ENCODE measurements at regions not wholly inside any gene's neighbourhood (a gene's known extent, or its start where the extent isn't known, plus 50 kb on each side); places are given as distances from the start of the nearest gene placed in this dataset.

DNA sequence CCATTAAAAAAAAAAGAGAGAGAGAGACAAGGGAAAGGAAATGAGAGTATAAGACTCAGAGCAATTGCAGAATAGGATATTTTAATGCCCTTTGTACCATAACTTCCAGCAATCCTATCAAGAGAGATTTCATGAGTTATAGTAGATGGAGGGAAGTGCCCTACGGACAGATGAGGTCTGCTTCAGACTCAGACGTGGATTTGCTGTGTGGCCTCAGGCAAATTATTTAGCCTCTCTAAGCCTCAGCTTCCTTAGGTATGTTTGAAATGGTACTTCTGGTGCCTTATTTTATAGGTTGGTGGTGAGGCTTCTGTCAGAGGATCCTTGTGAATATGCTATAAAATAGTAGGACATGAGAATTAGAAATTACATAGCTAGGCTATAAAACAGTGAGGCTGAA lies 448.2 kb downstream of the EDEM1 start:
- DNase-seq: no peak

DNA sequence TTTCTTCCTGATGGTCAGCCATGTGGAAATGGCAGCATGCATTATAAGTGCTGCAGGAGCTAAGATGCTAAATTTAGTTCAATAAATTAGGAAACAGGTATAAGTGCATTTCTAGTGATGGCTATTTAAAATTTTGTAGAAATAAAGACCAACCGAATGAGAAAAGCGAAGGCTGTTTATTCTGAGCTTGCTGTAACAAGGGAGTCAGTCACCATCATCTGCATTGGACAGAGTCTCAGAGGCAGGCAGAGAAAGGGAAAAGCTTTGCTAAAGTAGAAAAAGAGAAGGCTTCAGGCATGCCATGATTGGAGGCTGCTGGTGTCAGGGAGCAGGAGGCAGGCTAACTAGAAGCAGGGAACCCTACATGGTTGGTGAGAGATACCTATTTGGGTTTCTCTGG lies 451.0 kb downstream of the EDEM1 start:
- DNase-seq: no peak

DNA sequence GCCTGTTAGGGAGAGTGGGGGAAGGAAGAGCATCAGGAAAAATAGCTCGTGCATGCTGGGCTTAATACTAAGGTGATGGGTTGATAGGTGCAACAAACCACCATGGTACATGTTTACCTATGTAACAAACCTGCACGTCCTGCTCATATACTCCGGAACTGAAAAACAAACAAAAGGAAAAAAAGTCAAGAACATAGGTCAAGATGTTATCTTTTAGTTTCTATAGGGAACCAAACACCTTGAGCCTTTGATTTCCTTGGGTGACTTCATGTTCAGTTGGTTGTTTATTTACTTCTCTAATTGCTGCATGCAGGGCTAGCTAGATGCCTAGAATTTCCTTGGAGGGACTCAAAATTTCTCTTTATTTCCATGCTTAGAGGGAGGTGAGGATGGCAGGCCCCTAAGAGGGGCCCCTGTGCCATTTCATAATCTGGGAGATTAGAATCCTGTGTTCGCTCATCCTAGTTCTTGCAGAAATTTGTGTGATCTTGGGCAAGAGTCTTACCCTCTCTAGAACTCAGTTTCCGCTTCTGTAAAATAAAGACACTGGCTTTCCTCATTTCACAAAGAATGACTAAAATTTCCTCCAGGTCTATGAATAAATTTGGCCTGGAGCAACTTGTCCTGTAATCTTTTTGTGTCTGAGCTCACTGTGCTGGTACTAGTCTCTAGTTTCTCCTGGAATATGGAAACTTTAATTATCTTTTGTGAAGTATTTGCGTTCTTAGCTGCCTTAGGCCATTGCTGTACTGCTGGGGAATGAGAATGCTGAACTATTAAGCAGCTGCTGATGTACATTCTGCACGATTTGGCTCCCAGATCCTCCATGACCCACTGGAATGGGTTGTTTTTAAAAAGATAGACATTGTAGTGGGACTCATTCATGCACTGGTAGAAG lies 457.5 kb downstream of the EDEM1 start:
- no peak for DNase-seq

- no peak for DNase-seq
Measured at GRCh38 chr3:5645692-5646410, 458.3 kb downstream of the EDEM1 start.

DNA sequence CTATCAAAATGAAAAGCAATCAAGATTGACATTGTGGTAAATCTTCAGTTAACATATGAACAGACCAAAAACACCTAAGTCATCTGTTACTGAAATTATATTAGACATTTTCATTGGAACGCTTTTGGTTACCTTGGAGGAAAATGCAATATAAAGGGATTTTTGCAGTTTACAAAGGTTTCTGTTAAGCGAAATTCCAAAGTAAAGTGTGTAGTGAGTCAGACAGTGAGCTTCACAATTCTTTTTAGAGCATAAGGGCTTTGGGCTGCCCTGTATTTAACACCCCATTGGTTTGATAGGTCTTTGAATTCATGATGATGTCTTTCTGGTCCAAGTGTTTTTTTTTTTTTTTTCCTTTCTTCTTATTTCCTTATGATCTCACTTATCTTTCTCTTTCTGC lies 462.8 kb downstream of the EDEM1 start:
- DNase-seq: no peak

GRCh38 chr3:5651351-5651750 lies 463.8 kb downstream of the EDEM1 start:
- DNase-seq: no peak

DNA sequence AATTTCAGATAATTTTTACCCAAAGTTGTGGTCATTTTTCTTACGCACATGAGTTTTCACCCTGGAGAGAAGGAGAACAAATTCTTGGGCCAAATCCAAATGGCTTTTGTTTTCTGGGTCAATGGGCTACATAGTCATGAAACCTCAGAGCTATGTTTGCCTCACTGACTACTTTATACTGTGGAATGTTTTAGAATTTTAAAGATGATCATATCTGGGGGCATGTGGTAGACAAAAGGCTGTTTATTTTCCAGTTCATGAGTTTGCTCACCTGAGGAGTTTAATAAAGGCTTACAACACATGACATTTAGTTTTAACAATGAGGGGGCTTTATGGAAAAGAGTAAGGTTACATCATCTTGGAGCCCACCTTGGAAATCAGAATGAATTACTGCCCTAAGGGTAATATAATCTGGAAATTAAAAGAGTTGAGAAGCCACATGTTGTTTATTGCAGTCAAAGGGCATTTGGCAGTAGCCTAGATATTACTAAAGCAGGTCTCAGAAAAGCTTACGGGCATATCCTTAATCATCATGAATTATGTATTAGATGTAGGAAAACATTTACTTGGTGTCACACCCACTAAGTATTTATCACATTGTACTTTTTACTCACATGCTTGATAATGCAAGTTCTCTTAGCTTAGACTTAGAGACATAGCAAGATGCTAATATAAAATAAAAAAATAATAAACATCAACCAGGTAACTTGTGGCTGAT lies 466.1 kb downstream of the EDEM1 start:
- DNase-seq: no peak

DNA sequence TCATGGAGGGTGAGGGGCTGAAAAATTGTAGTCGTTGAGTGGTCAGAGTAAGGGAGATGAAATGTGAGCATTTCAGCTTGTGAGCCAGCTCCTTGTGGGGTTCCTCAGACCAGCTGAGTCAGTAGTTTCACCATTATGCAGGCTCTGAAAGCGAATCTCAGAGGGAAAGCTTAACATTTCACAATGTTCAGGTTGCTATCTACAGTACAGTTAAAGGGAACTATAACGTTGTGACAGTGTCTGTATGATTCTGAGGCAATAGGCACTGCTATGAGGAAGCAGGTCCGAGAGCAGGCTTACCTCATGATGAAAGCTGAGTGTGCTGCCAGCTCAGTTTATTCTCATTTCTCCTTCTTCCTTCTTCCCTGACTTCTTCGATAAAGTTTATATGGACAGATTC lies 469.6 kb downstream of the EDEM1 start:
- no peak for DNase-seq

DNA sequence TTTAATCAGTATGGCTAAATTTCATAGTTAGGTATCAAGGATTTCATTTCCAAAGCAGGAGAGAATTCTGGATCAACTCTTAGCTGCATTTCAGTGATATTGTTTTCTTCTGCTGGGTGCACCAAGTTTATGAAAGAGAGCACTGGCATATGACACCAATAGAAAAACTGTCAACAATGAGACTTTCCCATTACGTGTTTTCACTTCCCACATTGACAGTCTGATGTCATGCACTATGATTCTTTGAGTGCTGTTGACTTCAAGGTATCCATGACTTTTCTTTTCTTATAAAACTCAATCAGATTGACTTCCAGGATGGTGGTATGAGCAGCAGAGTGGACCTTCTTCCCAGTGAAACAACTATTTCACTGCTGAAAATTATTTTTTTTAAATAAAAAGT lies 476.1 kb downstream of the EDEM1 start:
- no peak for DNase-seq

- DNase-seq: no peak
Measured at GRCh38 chr3:5666455-5666854, 478.9 kb downstream of the EDEM1 start.

GRCh38 chr3:5673521-5673920 lies 486.0 kb downstream of the EDEM1 start:
- DNase-seq: no peak

- no peak for DNase-seq
Measured at GRCh38 chr3:5675319-5675718, 487.8 kb downstream of the EDEM1 start.

DNA sequence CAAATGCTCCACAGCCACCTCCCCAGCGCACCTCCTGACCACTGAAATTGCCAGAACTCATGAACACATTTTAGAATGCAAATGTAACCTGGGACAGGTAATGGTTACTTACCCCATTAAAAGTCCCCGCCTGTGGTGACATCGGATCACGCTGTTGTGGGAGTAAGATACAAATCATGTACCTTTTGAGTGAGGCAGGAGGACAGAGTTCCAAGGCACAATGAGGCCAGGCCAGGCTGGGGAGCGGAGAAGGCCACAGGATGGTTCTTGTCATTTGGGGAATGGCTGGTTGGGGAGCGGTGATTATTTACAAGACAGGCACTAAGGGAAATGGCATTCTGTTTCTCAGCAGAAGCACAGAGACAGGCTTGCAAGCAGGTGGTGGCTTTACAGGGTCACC lies 490.0 kb downstream of the EDEM1 start:
- no peak for DNase-seq

GRCh38 chr3:5678248-5678647 lies 490.7 kb downstream of the EDEM1 start:
- DNase-seq: no peak

- no peak for DNase-seq
Measured at GRCh38 chr3:5678844-5679243, 491.3 kb downstream of the EDEM1 start.

DNA sequence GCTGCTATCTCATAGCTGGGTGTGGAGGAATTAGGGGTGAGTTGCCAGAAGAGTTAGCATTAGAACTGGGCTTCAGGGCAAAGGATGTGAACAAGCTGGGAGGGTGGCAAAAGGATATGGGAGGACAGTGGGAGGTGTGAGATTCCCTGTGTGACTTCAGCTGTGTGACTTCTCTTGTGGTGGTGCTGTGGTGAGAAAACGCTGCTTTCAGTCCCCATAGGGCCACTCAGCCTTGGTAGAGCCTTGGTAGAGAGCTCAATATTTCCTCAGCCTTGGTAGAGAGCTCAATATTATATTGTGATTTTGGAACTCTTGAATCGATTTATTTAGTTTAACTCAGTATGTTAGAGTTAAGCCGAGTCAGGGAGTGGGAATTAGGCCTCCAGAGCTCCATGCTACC lies 499.7 kb downstream of the EDEM1 start:
- no peak for DNase-seq

GRCh38 chr3:5690490-5690889 lies 503.0 kb downstream of the EDEM1 start:
- DNase-seq: no peak

- no peak for DNase-seq
Measured at GRCh38 chr3:5690904-5691532, 503.5 kb downstream of the EDEM1 start.

DNA sequence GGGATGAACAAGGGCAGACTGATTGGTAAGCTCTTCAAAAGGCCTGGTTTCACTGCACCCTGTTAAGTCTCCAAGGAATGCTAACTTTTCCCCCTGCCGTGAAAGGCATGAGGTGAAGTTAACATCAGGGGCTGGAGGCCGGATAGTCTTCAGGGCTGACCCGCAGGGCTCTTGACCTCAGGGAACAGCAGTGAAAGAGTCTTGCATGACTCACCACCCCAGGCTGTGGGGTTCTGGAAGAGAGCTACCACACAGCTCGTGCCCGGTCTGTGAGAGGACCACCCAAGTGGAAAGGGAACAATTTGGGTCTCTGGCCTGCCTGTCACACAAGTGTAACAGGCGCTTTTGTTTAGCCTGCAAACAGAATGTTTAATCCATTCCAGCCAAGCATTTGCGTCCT lies 504.9 kb downstream of the EDEM1 start:
- DNase-seq: no peak

- DNase-seq: no peak
Measured at GRCh38 chr3:5694266-5694665, 506.8 kb downstream of the EDEM1 start.

GRCh38 chr3:5698851-5699250 lies 511.3 kb downstream of the EDEM1 start:
- DNase-seq: no peak

DNA sequence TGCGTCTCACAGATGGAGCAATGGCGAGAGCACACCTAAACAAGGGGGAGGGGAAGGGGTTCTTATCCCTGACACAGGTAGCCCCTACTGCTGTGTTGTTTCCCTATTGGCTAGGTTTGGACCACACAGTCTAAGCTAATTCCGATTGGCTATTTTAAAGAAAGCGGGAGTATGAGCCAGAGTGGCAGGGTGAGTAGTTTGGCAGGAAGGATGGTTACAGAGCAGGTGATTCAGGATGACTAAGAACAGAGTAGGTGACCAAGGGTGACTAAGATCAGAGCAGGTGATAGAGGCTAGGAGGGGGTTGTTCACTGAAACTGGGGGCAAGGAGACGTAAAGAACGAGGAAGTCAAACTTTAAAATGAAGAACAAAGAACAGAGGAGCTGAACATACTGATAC lies 511.8 kb downstream of the EDEM1 start:
- DNase-seq: no peak

DNA sequence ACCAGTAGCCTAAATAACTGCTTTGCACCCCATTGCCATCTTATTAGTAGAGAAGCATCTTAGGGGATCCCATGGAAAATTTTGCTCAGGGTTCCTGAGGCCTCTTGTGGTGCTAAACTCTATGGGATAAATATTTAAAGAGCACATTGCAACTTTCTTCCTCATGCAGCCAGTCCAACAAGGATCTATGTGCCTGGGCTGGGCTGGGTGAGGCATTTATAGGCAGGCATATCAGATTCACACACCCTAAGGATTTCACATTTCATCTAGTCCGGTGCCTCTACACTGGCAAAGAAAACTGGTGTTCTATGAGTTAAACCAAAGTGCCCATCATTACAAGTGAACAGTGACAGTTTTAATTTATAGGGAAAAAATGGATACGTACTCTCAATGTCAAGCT lies 512.3 kb downstream of the EDEM1 start:
- no peak for DNase-seq

Measured in COR-L47 (cell line).